ENCODE measurements at regions not wholly inside any gene's neighbourhood (a gene's known extent, or its start where the extent isn't known, plus 50 kb on each side); places are given as distances from the start of the nearest gene placed in this dataset.

- TF ChIP-seq, protein P1, sequence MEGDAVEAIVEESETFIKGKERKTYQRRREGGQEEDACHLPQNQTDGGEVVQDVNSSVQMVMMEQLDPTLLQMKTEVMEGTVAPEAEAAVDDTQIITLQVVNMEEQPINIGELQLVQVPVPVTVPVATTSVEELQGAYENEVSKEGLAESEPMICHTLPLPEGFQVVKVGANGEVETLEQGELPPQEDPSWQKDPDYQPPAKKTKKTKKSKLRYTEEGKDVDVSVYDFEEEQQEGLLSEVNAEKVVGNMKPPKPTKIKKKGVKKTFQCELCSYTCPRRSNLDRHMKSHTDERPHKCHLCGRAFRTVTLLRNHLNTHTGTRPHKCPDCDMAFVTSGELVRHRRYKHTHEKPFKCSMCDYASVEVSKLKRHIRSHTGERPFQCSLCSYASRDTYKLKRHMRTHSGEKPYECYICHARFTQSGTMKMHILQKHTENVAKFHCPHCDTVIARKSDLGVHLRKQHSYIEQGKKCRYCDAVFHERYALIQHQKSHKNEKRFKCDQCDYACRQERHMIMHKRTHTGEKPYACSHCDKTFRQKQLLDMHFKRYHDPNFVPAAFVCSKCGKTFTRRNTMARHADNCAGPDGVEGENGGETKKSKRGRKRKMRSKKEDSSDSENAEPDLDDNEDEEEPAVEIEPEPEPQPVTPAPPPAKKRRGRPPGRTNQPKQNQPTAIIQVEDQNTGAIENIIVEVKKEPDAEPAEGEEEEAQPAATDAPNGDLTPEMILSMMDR (IDR thresholded peaks at IDR 0.05; ENCODE audit: extremely low read depth in 1 of 2, insufficient read depth in 1 of 2, low read depth in 1 of 2, low read length in 2 of 2) = no peak
- TF ChIP-seq, protein P2, sequence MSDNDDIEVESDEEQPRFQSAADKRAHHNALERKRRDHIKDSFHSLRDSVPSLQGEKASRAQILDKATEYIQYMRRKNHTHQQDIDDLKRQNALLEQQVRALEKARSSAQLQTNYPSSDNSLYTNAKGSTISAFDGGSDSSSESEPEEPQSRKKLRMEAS (IDR thresholded peaks at IDR 0.05; ENCODE audit: insufficient read depth, insufficient read length) = no peak
- TF ChIP-seq JUN (IDR thresholded peaks at IDR 0.05; ENCODE audit: borderline replicate concordance, insufficient read depth, insufficient read length, low read depth) (no peak), EZH2 (IDR thresholded peaks at IDR 0.05; ENCODE audit: borderline replicate concordance, low read depth, low read length, severe bottlenecking) (no peak), POLR2A (IDR thresholded peaks at IDR 0.05; ENCODE audit: low read depth, low read length) (no peak)
Observed at GRCh38 chr16:82220541-82220940, 50.5 kb upstream of the MPHOSPH6 start.

All from endothelial cell of umbilical vein (primary cell).